Muscle layer of duodenum (tissue), 2 donors: ENCODE measurements at regions not wholly inside any gene's neighbourhood (a gene's known extent, or its start where the extent isn't known, plus 50 kb on each side); places are given as distances from the start of the nearest gene placed in this dataset.
A peak's percentile ranks its signal among the peaks of the same experiment; 100 is the strongest.

ENCODE experiments used
- H3K27ac ChIP-seq: one replicate; pipeline ENCODE4 v1.7.0; 2013; ENCODE audit warnings: mild to moderate bottlenecking, low read length
- H3K27me3 ChIP-seq: one replicate; pipeline ENCODE4 v1.7.0; 2013; ENCODE audit warnings: low read depth, mild to moderate bottlenecking, control low read depth, low read length
- H3K36me3 ChIP-seq, 2 donors: one replicate each; pipeline ENCODE4 v1.7.0; 2013; ENCODE audit warnings: low read length in 2 of 2, control low read depth in 1 of 2, mild to moderate bottlenecking in 1 of 2; ENCODE audit not compliant: insufficient read depth in 2 of 2, control insufficient read depth in 1 of 2
- H3K4me1 ChIP-seq, 2 donors: one replicate each; pipeline ENCODE4 v1.7.0; 2013; ENCODE audit warnings: low read length in 2 of 2, mild to moderate bottlenecking in 2 of 2, control low read depth in 1 of 2, moderate library complexity in 1 of 2; ENCODE audit not compliant: insufficient read depth in 2 of 2, control insufficient read depth in 1 of 2
- H3K4me3 ChIP-seq, 2 donors: one replicate each; pipeline ENCODE4 v1.7.0; 2013; ENCODE audit warnings: low read length in 2 of 2, low read depth in 1 of 2, mild to moderate bottlenecking in 1 of 2
- H3K9me3 ChIP-seq, 2 donors: one replicate each; pipeline ENCODE4 v1.7.0; 2013; ENCODE audit warnings: low read length in 2 of 2, control low read depth in 1 of 2, mild to moderate bottlenecking in 1 of 2; ENCODE audit not compliant: control insufficient read depth in 1 of 2
- donor health status: healthy.

DNA sequence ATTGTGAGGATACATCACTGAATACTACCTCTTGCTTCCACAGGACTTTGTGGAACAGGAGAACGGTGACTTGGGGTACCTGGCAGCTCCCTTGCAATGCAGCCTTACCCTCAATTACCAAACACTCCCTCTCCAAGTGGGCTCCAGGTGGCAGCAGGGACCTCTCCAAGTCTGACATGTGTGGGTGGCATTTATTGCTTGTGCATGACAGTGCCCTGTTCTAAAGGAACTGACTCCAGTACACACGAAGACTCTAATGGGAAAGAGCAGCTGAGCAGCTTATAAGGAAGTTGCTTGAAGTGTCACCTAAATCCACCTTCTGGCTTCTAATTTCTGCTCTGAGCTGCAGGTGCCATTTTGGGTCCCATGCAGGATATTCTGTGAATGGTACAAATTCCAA lies 174.1 kb upstream of the SLCO3A1 start:
- H3K4me3 ChIP-seq, result no peak overlapping the region

DNA sequence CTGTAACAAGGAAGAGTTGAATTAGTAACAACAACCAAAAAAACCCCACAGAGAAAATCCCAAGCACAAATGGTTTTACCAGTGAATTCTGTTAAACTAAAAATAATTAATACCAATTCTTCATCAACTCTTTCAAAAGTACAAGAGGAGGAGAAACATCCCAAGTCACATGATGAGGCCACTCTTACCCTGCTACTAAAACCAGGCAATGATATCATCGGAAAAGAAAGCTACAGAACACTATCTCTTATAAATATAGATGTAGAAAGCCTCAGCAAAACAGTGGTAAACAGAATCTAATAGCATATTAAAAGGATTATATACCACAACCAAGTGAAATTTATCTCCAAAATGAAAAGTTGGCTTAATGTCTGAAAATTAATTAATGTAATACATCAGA lies 168.1 kb upstream of the SLCO3A1 start:
- Histone ChIP-seq H3K36me3 (no peaks in the 10 kb centered on the region), H3K4me1 (no peaks in the 10 kb centered on the region), H3K27me3 (no peaks in the 10 kb centered on the region), H3K4me3 (no peak overlapping the region), H3K9me3 (no peaks in the 10 kb centered on the region), H3K27ac (no peak overlapping the region)

More for the DNA sequence above, 174.1 kb upstream of the SLCO3A1 start:
- Histone ChIP-seq H3K4me1 (no peaks in the 10 kb centered on the region), H3K36me3 (no peaks in the 10 kb centered on the region), H3K9me3 (peaks cover 0 to 6% of the 10 kb centered on the region in 2 donors), H3K27ac (no peak overlapping the region), H3K27me3 (no peaks in the 10 kb centered on the region)

DNA sequence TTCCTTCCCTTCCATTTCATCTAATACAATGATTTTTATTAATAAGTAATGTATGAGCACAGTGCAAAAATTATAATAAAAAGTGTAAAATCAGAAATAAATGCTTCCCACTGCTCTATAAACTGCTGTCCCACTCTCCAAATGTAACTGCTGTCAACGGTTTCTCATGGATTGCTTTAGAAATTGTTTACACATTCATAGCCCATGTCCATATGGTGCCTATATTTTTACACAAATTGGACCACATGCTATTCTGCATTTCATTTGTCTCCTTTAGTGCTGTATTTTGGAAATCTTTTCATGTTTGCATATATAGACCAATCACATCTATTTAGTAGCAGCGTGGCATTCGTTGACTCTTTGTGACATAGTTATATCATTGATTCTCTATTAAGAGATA lies 164.7 kb upstream of the SLCO3A1 start:
- H3K4me3 ChIP-seq, result no peak overlapping the region
- no peaks in the 10 kb centered on the region for H3K9me3 ChIP-seq
- no peaks in the 10 kb centered on the region for H3K27me3 ChIP-seq
- no peaks in the 10 kb centered on the region for H3K36me3 ChIP-seq
- no peaks in the 10 kb centered on the region for H3K4me1 ChIP-seq
- H3K27ac ChIP-seq, result no peak overlapping the region

DNA sequence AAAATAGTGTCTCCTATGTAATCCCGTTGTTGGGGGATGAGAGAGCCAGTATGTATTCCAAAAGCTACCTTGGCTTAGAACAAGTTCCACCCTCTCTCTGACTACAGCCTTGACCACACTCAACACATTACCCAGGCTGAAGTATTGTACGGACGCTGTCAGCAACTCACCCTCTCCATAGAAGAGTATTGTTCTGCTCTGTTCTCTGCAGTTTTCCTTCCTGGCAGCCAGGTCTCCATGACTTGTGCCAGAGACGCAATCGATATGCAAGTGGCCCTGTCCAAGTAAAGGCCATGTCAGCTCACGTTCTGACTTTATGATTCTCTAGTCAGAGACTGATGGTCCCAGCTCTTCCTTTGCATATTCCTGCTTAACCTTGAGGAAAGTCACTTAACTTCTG lies 164.1 kb upstream of the SLCO3A1 start:
- H3K4me3 ChIP-seq, result no peak overlapping the region
- no peaks in the 10 kb centered on the region for H3K27me3 ChIP-seq
- H3K27ac ChIP-seq, result no peak overlapping the region
- no peaks in the 10 kb centered on the region for H3K4me1 ChIP-seq
- H3K36me3 ChIP-seq, result no peaks in the 10 kb centered on the region
- H3K9me3 ChIP-seq, result no peaks in the 10 kb centered on the region

DNA sequence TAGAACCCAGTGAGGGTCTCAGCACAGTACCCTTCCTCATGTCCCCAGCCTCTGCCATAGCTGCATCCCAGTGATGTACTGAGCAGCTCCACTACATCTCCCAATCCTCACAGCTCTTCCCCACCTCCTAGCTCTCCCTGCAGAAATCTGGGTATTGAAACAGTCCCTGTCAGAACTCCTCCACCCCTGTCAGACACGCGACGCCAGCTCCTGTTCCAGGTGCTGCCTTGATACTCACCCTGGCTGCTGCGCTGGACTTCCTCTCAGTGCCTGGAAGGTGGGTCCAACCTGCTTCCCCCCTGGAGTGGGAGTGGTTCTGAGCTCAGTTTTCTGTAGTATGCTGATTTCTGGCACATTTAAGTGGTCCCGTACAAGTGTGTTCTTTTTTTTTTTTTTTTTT lies 160.9 kb upstream of the SLCO3A1 start:
- Histone ChIP-seq H3K36me3 (no peaks in the 10 kb centered on the region), H3K27ac (no peak overlapping the region), H3K9me3 (no peaks in the 10 kb centered on the region), H3K4me3 (no peak overlapping the region), H3K27me3 (no peaks in the 10 kb centered on the region), H3K4me1 (no peaks in the 10 kb centered on the region)

DNA sequence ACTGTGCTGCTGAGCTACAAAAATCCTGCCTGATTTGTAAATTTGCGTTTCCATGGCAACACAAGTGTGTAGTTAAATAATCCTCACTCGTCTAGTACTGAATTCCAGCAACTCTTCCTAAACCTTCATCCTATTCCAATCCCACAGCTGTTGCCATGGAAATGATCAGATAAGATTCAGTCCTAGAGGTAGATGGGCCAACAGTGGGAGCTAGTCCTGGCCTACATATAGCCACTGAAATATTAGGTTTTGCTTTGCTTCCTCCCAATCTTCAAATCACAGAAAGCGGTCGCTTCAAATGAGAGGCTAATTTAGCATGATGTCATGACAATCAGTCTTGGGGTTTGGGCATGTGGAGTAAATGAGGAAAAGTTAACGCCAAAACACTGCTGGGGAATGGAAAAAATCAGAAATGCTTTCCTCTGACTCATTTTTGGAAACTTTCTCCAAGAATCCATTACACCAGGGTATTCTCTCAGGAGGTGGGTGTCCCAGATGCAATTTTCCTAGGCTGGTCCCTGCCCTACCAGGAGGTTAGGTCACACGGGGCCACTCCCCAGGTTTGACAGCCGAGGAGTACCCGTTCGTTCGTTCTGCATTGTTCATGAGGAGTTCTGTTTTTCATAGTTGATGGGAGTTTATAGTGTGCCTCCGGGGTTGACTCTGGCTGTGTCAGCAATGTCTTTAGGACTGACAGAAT lies 159.2 kb upstream of the SLCO3A1 start:
- Histone ChIP-seq H3K4me1 (no peaks in the 10 kb centered on the region), H3K27ac (peak overlapping the region; percentile 86), H3K27me3 (no peaks in the 10 kb centered on the region), H3K4me3 (peak overlapping the region; percentile 34 to 57), H3K36me3 (no peaks in the 10 kb centered on the region), H3K9me3 (no peaks in the 10 kb centered on the region)

DNA sequence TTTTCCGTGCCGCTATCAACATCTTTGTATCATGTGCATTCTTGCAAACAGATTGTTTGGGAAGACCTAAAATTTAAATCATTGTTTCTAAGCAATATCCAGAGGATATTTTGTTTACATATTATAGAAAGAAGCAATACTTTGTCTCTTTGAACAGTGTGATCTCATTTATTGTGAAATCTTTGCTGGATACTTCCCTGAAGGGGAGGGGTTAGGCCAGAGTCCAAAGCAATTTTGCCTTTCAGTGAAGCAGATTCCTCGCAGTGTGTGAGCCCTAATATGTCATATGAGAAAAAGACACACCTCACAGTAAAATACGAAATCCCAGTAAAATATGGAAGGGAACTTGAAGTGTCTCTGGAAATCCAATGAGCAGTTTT lies 158.7 kb upstream of the SLCO3A1 start:
- Histone ChIP-seq H3K9me3 (no peaks in the 10 kb centered on the region), H3K36me3 (no peaks in the 10 kb centered on the region), H3K4me1 (no peaks in the 10 kb centered on the region), H3K27me3 (no peaks in the 10 kb centered on the region), H3K4me3 (peak overlapping the region; percentile 34 to 57), H3K27ac (peak overlapping the region; percentile 86)

DNA sequence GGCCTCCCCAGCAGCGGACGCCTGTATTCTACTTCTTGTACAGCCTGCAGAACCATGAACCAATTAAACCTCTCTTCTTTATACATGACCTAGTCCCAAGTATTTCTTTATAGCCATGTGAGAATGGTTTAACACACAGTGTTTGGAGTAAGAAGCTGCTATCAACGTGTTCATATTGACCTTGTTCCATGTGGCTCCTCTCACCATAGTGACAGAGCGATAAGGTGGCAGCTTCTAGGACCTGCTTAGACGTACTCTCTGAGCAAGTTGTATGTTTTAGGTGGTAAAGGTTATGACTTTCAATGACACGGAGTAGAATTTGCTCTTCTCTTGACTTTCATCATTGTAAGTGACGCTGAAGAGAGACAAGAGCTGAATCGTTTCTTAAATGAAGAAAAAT lies 157.7 kb upstream of the SLCO3A1 start:
- Histone ChIP-seq H3K27ac (no peak overlapping the region), H3K9me3 (no peaks in the 10 kb centered on the region), H3K36me3 (no peaks in the 10 kb centered on the region), H3K4me1 (no peaks in the 10 kb centered on the region), H3K27me3 (no peaks in the 10 kb centered on the region), H3K4me3 (no peak overlapping the region)

DNA sequence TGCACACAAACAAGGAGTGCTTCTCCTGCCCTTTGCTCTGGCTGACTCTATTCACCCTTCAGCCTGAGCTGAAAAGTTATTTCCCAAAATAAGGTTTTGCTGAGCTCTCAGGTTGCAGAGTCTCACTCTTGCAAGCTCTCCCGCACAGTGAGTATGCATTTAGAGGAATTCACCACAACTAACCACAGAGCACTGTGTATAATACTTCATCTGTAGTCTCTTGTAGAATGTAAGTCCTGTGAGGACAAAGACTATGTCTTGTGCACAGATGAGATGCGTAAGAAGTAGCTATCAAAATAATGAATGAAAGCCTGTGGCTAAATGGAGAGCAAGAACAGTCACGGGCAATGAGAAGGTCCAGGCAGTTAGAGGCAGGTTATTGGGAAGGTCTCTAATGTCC lies 156.5 kb upstream of the SLCO3A1 start:
- H3K4me3 ChIP-seq, result no peak overlapping the region
- no peaks in the 10 kb centered on the region for H3K9me3 ChIP-seq
- no peaks in the 10 kb centered on the region for H3K36me3 ChIP-seq
- no peak overlapping the region for H3K27ac ChIP-seq
- no peaks in the 10 kb centered on the region for H3K27me3 ChIP-seq
- H3K4me1 ChIP-seq, result no peaks in the 10 kb centered on the region

DNA sequence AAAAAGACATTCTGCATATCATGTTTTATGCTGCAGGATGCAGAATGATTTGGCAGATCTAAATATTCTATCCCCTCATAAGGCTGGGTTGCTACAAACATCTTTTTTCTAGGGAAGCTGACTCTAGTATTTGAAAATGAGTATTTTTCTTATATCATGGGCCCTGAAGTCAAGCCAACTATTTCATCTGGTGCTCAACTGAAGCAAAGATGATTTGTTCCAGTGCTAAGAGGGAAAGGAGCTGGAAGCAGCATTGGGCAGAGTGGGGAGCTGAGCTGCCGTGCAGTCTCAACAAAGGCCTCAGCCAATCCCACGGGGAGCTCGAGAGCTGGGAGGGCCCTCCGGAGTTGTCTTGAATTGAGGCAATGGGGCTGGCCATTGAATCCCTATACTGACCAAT lies 155.3 kb upstream of the SLCO3A1 start:
- Histone ChIP-seq H3K27ac (no peak overlapping the region), H3K27me3 (no peaks in the 10 kb centered on the region), H3K4me1 (no peaks in the 10 kb centered on the region), H3K4me3 (no peak overlapping the region), H3K9me3 (no peaks in the 10 kb centered on the region), H3K36me3 (no peaks in the 10 kb centered on the region)

DNA sequence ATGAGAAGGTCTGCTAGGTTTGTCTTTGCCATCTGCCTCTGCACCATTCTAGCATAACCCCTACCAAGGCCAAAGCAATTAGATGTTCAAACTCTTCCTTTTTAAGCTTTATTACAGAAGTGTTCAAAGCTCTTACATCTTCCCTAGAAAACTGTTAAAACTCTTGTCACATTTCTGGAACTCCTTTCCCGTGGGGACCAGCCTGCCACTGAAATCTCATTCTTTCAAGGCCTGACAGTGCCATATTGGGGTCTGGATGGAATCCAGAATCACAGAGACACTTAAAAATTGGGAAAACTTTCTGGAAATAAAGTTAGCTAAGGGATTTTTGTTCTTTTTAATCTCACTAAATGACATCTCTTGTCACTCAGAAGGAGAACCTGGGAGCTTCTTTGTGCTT lies 153.8 kb upstream of the SLCO3A1 start:
- no peak overlapping the region for H3K27ac ChIP-seq
- H3K4me1 ChIP-seq, result no peaks in the 10 kb centered on the region
- H3K27me3 ChIP-seq, result no peaks in the 10 kb centered on the region
- H3K36me3 ChIP-seq, result no peaks in the 10 kb centered on the region
- H3K4me3 ChIP-seq, result no peak overlapping the region
- H3K9me3 ChIP-seq, result no peaks in the 10 kb centered on the region

DNA sequence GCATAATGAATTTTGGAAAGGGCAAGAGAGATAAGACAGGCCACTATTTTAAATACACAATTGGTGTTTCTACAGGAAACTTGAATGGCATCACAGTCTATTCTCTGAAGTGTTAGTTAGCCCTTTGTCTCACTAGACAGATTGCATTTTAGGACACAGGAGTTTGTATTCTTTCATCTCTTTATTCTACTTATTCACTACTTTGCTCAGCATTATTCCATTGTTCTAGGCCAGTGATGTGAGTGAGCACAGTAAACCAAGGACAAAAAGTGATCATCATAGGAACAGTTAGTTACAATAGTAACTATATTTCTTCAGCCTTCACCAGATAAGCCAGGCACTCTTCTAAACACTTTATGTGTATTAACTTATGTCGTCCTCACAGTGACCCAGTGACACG lies 150.2 kb upstream of the SLCO3A1 start:
- H3K36me3 ChIP-seq, result no peaks in the 10 kb centered on the region
- H3K27ac ChIP-seq, result no peak overlapping the region
- H3K4me1 ChIP-seq, result peaks cover 0 to 3% of the 10 kb centered on the region in 2 donors
- H3K27me3 ChIP-seq, result no peaks in the 10 kb centered on the region
- H3K9me3 ChIP-seq, result no peaks in the 10 kb centered on the region
- H3K4me3 ChIP-seq, result no peak overlapping the region
